HuH-7 (cell line): ENCODE measurements at regions not wholly inside any gene's neighbourhood (a gene's known extent, or its start where the extent isn't known, plus 50 kb on each side); places are given as distances from the start of the nearest gene placed in this dataset.
"Not testable (repeated sequence)": the region's sequence is repeated elsewhere in the genome, so short reads cannot be mapped to it uniquely, and the experiment has no call there.

Experiments used
- DNase-seq: peaks from one replicate; pipeline ENCODE4 v3.0.0; 2011; ENCODE audit warnings: low spot score

DNA sequence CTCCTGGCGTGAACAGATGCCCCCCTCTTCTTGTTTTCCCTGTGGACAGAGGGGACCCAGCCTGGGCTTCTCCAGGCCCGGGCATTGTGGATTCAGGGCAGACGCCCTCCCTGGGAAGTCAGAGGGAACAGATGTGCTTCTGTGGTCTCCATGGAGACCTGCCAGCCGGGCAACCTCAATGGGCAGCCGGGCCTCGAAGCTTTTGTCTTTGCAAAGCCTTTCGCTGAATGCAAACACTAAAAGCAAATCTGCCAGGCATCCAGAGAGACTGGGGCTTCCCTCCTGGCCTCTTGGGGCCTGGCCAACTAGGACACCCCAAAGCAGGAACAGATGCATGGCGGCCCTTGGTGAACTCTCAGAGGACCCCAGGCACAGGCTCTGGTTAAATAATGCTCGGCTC, 370.0 kb upstream of the SULF2 start:
- no peak for DNase-seq

GRCh38 chr20:48154040-48154765, 368.9 kb upstream of the SULF2 start:
- DNase-seq: no peak

- no peak for DNase-seq
Measured at GRCh38 chr20:48153523-48153922, 368.2 kb upstream of the SULF2 start.

DNA sequence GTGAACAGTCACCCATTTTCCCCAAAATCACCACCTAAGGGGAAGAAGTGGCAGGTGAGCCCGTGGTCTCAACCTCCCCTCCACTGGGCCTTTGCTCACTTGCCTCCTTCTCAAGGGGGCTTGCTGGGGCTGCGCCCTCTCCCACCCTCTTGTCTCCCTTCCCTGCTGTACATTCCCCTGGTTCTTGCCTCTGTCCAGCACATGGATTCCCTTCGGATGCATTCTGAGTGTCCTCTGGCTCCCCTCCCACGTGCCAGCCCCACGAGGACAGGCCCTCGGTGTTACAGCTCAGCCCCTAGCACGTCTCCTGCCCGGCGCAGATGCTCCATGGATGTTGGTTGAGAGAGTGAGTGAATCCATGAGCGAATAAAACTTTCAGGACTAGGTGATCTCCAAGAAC, 367.8 kb upstream of the SULF2 start:
- DNase-seq: no peak

DNA sequence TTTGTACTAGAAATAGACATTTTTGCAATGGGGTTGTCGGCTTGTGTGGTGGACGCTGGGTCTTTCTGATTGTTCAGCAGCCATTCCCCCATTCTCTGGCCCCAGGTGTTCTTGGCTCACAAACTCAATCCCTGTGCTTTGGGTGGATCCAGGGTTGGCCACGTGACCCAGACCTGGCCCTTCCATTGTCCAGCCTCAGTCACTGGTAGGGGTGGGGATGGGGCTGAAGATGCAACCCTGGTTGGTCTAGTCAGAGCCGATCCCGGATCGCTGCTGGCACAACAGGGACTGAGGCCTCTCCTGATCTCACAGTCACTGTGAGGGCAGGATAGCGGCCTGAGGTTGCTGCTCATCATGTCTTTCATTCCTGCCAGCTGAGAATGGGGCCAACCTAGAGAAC, 365.3 kb upstream of the SULF2 start:
- DNase-seq: no peak

DNA sequence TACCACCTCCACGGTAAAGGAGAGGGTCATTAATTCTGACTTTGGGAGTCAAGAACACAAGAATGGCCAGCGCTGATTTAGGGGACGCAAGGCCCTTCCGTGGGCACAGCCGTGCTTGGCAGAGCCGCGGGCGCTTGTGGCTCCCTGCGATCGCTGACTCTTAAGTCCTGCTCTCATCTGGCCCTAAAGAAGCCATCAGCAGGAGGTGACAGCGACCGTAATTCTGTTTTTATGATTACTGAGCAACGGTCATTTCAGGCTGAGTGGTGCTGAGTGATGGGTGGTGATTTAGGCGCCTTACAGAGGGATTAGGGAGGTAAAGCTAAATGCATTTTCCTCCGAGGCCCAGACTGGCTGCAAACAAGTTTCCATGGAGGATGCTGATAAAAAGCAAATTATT, 364.6 kb upstream of the SULF2 start:
- no peak for DNase-seq

- DNase-seq: no peak
Measured at GRCh38 chr20:48148916-48149672, 363.8 kb upstream of the SULF2 start.

- no peak for DNase-seq
Measured at GRCh38 chr20:48148020-48148419, 362.7 kb upstream of the SULF2 start.

- DNase-seq: no peak
Measured at GRCh38 chr20:48147311-48147710, 362.0 kb upstream of the SULF2 start.

GRCh38 chr20:48146877-48147276, 361.6 kb upstream of the SULF2 start:
- no peak for DNase-seq

- no peak for DNase-seq
Measured at GRCh38 chr20:48146308-48146707, 361.0 kb upstream of the SULF2 start.

DNA sequence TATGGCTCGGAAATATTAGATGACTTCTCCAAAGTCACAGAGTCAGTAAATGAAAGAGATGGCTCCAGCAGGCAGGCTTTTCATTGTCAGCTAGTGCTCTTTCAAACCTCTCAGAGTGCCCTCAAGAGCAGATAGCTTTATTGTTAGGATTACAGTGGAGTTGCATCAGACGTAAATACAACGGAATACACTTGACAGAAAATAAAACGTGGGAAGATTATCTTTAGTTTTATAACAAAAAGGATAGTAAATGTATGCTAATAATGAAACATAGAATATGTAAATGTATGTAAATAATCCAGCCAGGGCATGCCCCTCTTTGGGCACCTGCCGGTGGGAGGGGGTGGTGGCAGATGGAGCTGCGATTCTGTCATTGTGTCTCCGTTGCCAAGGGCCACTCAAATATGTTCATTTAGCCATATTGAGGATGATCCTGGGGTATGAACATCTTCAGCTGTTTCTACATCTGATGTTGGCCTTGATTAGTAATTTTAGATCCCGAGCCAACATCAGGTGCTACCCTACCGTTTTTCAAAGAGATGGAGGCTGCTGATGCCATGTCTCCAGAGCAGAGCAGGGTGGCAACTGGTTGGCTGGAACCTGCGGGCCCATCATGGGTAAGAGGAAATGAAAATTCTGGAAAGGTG, 358.3 kb upstream of the SULF2 start:
- no peak for DNase-seq

GRCh38 chr20:48142516-48142773, 357.2 kb upstream of the SULF2 start:
- no peak for DNase-seq

DNA sequence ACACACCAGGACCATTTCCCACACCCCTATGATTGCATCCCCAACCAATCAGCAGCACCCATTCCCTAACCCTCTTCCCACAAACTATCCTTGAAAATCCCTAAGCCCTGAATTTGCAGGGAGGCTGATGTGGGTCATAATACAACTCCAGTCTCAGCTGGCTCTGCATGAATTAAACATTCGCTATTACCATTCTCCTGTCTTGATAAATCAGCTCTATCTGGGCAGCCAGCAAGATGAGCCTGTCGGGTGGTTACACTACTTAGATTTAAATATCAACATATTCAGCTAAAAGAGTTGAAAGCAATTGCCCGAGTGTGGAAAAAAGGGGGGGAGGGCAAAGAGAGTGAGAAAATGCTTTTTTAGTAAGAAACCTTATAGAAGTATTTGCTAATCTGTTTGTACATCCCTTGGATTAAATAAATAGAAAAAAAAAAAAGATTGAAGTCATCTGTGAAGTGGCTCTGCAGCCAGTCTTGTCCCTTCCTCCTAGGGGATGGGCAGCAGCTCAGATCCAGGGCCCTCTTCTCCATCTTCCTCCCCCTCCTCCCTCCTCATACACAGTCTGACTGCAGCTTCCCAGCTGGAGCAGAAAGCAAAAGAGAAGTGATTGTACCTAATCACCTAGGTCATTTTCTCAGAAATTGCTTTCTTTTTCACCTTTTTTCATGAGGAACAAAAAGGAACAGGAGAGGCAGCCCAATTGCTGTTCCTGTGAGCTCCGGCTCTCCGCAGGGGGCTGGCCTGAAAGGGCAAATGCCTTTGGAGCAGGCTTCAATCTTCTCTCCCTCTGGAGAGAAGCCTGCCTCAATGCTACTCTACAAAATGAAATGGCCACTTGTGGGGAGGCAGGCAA, 356.6 kb upstream of the SULF2 start:
- DNase-seq: no peak

GRCh38 chr20:48139262-48140041, 354.2 kb upstream of the SULF2 start:
- DNase-seq: no peak

DNA sequence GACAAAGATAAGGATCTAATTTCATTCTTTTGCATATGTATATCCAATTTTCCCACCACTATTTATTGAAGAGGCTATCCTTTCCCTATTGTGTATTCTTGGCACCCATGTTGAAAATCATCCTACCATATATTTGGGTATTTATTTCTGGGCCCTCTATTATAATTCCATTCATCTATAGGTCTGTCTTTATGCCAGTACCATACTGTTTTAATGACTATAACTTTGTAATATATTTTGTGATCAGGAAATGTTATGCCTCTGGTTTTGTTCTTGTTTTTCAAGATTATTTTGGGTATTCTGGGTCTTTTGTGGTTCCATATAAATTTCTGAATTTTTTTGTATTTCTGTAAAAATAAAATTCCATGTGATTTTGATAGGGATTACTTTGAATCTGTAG, 347.6 kb upstream of the SULF2 start:
- no peak for DNase-seq

DNA sequence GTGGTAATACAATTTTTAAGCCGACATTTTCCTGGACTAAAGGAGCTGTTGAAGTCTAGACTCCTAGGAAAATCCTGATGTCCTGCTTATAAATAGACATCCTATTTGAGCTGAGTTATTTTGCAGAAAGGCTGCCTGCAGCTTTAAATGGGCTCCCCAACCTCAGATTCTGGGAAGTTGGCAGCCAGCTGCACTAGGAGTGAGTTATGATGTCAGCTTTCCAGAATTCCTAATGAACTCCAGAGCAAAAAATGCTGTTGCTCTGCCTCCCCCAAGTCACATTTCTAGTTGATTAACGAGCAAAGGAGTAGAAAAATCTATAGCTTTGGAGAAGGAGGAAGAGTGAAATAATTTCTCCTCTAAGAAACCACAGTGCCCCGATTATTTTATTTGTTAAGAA, 346.3 kb upstream of the SULF2 start:
- no peak for DNase-seq

DNA sequence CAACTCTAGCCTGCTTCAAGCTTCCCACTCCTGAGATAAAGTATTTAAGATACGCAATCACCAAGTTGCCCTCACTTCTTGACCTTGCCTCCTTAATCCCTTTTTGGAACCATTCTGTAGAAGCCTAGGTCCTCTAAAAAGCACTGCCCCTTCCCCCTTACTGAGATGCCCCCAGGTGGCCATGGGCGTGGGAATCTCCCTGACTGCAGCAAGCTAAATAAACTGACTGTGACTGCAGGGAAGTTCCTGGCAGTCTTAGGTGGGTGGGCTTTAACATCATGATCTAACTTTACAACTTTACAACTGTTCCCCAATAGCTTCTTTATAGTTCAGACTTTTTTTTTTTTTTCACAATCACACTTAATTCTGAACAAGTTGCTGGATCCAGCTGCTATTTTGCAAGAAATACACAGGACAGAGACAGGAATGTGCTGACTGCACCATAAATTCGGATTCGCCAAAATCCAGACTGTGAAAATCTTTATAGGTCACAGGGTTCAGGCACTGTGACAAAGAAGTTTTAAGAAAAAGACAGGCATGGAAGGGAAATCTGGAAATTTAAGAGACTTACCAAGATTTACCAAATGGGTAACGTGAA, 344.2 kb upstream of the SULF2 start:
- no peak for DNase-seq

DNA sequence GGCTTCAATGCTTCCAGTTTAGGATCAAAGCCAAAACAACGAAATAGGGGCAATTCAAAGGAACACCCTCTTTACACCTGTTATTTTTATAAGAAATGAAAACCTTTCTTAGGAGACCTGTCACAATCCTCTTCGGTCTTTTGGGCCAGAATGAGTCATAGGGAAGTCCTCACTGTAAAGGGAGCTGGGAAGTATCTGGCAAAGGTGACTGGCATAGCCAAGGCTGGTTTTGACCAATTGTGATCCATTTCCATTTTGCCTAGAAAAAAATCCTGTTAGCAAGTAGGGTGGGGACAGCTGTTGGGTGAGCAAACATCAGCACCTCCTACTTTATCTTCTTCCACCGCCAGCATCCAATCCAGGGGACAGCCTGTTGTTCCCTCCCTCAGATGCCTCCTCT, 343.2 kb upstream of the SULF2 start:
- no peak for DNase-seq

DNA sequence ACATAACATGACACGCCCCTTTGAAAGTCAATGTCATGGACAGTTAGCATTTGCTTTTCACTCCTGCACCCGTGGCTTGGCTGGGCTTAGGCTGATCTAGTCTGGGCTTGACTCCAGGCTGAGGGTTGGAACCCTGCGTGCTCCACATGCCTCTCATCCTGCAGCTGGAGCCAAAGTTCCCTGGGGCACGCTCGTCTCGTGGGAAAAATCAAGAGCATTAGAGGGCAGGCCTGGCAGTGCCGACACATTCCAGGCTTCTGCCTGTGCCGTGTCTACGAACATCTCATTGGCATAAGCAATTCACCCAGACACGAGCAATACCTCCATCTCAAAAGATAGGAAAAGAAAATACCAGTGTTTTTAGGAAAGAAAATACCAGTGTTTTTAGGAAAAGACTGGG, 342.7 kb upstream of the SULF2 start:
- DNase-seq: not testable (repeated sequence)

- DNase-seq: not testable (repeated sequence)
Measured at GRCh38 chr20:48127133-48127532, 341.9 kb upstream of the SULF2 start.
